GM10266 (cell line): ENCODE measurements at regions not wholly inside any gene's neighbourhood (a gene's known extent, or its start where the extent isn't known, plus 50 kb on each side); places are given as distances from the start of the nearest gene placed in this dataset.

Experiments used
- DNase-seq: peaks from one replicate; pipeline ENCODE4 v3.0.0; 2012; ENCODE audit errors: extremely low spot score
- TF ChIP-seq, protein P1 (sequence below): IDR thresholded peaks from 2 replicates; pipeline ENCODE4 v1.5.1; 2012; ENCODE audit warnings: mild to moderate bottlenecking, low read depth; ENCODE audit not compliant: control insufficient read depth, insufficient read depth; ENCODE audit errors: missing control alignments

DNA sequence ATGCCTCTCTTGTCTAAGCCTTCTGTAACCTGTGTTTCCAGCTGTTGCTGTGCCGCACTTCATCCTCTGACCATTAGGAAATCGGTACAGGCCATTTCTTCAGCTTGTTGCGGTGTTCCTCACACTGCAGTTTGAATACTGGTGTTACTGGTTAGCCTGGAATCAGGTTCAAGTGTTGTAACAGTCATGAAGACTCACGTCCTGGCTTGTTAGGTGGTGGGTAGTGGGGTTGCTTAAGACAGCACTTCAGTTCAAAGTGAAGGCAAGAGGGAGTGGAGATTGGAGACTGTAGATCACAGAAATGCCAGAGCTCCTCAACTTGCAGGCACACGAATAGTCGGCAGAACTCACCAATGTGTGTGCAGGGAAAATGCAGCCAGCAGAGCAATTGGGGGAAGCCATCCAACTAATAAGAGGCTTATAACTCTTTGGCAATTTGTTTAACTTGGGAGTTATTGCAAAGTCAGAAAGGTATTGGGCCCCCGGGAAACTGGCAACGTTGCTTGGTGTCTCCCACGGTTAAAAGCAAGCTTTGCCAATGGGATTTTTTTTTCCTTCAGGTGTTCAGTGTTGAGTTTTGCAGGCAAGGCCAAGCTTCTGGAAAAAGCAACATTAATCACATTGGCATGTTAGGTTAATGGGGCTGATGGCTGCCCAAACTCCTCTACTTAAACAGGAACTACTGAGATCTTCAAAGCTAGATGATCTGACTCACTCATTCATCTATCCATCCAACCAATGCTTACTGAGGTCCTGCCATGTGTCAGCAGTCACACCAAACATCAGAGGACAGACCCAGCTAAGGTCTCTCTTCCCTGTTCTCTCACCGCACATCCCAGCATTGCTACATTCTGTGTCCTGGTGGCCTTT, 380.9 kb downstream of the GATA3 start:
- TF ChIP-seq, protein P1, sequence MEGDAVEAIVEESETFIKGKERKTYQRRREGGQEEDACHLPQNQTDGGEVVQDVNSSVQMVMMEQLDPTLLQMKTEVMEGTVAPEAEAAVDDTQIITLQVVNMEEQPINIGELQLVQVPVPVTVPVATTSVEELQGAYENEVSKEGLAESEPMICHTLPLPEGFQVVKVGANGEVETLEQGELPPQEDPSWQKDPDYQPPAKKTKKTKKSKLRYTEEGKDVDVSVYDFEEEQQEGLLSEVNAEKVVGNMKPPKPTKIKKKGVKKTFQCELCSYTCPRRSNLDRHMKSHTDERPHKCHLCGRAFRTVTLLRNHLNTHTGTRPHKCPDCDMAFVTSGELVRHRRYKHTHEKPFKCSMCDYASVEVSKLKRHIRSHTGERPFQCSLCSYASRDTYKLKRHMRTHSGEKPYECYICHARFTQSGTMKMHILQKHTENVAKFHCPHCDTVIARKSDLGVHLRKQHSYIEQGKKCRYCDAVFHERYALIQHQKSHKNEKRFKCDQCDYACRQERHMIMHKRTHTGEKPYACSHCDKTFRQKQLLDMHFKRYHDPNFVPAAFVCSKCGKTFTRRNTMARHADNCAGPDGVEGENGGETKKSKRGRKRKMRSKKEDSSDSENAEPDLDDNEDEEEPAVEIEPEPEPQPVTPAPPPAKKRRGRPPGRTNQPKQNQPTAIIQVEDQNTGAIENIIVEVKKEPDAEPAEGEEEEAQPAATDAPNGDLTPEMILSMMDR = no peak
- no peak for DNase-seq

DNA sequence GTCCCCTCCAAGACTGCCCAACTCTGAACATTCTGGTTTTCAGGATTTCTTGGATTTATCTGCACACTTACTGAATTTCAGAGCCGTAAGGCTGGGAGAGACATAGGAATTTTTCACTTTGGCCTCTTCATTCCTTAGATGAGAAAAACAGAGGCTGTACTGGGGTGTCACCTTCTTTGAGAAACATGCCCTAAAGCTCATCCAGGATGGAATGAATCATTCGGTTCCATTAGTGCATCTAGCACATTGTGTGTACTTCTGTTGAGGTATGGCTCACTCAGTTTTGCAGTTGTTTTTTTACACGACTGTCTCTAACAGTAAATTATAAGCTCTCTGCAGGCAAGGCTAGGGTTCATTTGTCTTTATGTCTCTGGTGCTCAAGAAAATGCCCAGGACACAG, 383.4 kb downstream of the GATA3 start:
- no peak for DNase-seq
- TF ChIP-seq, protein P1 = no peak

DNA sequence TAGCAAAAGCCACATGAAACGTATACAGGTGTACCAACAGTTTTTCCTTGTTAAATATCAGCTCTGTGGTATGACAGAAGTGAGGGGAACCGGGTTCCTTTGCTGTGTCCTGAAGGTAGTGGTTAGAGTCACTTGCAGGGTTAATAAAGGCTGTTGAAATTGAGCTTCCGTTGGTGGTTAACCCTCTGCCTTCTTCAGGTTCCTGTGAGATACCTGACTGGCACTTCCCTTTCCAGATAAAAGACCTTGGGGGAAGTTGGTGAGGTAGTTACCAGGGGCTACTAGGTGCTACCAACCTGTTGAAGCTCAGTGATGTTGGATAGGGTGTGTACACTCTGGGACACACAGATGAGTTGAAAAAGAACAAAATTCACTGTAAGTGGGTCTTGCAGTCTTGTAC, 384.1 kb downstream of the GATA3 start:
- TF ChIP-seq, protein P1 = no peak
- no peak for DNase-seq

DNA sequence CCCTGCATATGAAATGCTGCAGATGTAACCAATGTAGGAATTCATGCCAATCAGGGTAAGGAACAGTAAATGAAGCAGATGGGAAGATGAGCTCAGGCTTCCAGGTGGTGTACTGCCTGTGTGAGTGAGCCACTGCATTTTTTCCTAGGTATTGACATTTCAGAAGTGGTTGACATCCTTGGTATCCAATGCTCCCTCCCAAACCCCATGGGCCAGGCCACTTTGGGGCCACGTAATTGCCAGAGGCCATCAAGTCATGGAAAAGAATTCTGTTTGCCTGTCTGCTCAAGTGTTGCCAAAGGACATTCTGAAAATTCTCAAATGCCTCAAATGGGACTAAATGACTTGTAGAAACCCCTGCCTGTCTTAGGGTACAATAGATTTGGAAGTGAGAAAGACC, 384.6 kb downstream of the GATA3 start:
- no peak for DNase-seq
- TF ChIP-seq, protein P1 = no peak

DNA sequence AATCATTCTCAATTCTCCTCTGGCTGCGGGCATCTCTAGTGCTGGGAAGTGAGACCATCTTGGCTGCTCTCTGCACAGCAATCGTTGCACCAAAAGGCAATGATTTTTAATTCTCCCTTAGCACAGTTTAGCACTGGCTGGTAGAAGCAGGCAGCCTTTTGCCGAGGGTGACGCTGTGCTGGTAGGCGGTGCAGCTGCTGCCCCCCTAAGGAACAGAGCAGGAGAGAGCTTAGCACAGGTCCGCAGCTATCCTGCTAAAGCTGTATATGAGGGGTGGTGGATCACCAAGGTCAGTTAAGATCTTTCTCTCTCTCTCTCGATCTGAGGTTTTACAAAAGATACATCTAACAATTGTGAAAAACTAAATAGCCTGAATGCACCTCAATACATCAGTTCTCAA, 390.1 kb downstream of the GATA3 start:
- TF ChIP-seq, protein P1 = peak; percentile 31
- DNase-seq = no peak

DNA sequence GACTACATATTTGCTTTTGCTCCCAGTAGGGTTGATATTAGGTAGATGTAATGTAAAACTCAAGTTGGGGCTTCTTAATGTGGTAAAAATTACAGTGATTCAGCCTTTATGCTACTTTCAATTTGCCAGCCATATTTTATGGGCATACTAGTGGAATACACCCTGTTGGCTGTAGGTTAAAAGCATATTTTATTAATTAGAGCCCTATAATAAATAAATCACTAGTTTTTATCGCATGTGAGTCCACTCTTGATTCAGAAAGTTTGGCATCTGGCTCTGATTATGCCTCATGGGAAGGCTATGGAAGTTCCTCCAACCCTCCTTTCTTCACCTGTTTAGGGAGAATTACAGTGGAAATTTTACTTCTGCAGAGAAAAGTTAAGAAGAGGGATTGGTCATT, 390.9 kb downstream of the GATA3 start:
- no peak for DNase-seq
- TF ChIP-seq, protein P1 = no peak

DNA sequence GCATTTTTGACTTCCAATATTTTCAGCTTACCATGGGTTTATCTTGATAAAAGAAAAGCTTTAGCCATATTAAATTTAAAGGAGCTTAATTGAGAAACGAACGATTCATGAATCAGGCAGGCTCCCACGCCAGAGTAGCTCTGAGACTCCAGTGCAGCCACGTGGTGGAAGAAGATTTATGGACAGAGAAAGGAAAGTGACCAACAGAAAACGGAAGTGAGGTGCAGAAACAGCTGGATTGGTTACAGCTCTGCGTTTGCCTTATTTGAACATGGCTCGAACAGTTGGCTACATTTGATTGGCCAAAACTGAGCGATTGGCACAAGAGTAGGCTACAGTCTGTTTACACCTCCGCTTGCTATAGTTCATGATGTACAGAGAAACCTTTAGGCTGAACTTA, 395.4 kb downstream of the GATA3 start:
- TF ChIP-seq, protein P1 = no peak
- no peak for DNase-seq
